Dedifferentiated amniotic fluid mesenchymal stem cell (primary cell): ENCODE measurements at regions not wholly inside any gene's neighbourhood (a gene's known extent, or its start where the extent isn't known, plus 50 kb on each side); places are given as distances from the start of the nearest gene placed in this dataset.
A peak's percentile ranks its signal among the peaks of the same experiment; 100 is the strongest.
"Not testable (repeated sequence)": the region's sequence is repeated elsewhere in the genome, so short reads cannot be mapped to it uniquely, and the experiment has no call there.

Experiments used
- DNase-seq: peaks from one replicate; pipeline ENCODE4 v3.0.0-alpha.2; 2016; ENCODE audit errors: extremely low spot score

DNA sequence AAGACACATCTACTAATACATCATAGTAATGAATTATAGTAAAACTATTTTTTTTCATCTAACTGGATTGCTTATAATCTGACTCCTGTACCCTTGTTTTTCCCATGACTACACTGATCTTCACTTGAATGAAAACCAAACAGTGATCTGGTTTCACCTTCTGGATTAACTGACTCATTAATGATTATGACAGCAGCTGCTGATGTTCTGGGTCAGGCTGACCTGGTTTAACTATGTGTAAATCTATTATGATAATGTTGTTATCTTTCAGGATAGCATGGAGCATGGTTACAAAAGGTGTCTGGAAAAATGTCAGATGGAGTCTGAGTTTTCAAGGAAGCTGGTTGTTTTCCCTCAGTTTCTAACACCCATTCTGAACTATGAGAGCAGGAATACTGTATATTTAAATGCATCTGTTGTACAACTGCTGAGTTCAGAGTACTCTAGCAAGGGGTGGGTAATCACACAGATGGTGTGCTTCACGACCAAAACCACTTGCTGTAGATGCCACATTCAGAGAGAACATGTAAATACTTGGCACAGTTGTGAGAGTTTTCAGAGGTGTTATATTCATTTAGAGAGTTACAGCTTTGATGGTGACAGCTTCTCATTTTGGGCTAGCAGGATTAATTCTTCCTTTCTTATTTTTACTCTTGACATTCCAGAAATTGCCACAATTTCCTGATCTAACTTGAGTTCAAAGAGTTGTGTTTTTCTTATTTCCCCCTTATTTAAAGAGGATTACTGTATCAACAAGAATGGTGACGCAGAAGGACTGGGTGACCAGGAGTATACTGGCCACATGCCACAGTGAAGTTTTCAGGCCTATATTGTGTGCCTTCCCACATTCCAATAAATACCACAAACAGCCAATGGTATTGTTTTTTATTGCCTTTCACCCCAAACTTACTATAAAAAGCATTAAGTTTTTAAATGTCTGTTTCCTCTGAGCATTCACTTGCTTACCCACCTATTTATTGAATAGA lies 249.7 kb upstream of the TET2 start:
- DNase-seq: no peak

DNA sequence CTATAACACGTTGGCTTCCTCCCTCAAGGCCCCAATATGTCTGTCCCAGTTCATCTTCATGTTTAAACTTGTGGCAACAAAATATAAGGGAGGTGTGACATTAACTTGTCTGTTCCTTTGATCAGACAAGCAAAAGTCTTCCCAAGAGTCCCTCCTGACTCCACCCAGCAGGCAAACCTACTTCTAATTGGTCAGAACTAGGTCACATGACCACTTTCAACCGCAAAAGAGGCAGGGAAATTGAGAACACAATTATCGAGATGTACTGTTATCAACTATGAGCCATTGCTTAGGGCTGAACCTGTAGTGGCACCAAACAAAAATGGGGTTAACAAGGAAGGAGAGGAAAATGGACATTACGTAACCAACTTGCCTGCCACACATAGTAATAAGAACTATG lies 246.8 kb upstream of the TET2 start:
- DNase-seq: no peak

DNA sequence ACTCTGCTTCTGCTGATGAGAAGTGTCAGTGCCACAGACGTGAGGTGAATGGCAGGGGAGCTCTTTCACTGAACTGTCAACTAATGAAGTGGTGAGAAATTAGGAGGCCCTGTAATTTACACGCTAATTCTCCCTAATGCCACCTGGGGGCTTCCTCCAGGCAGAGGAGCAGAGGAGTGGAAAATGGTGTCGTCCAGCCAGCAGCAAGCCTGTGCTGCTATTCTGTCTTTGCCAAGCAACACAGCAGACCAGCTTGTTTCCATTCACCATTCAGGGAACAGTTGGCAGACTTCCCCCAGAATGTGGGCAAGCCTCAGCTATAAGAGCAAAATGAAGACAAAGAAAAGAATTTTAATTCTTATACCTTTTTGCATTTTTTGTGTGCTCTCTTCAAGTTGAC lies 245.2 kb upstream of the TET2 start:
- no peak for DNase-seq

DNA sequence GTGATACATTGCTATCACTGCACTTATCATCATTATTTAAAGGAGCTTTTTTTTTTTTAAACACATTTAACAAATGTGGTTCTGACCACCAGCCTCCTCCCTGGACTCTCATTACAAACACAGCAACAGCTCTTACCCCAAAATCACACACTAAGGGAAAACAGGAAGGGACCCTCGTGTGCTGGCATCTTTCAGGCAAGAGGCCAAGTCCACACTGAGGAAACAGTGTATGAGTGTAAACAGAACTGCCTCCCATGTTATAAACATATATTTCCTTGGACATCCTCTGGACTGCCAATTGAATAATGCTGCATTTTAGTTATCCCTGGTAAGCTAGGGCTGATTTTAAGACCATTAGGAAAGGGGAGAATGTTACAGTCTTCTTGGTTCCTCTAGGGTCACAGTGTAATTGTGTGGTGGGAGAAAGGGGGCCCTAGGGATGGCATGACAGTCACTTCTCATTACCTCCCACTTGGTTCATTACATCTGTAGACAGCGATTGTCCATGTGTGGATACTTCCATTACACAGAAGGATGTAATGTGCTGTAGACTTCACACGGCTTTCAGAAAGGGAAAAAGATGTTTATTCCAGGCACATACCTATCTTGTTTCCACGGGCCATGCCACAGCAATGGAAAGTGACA lies 244.6 kb upstream of the TET2 start:
- no peak for DNase-seq

DNA sequence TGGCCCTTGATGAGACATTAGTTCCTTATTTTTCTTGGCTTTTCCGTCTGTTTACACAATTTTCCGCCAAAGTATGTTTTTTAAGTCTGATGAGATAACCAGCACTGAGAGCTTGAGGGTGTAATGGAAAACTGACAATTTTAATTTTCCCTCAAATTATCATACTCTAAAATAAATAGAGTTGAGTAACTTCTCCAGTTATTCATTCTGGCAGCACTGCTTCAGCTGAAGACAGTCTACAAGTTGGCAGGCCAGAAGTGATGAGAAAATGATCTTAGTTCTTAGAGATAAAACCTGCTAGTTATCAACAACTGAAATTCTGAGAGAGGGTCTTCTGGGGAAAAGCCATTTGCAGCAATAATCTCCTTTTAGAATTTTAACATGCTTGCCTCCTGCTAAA lies 241.6 kb upstream of the TET2 start:
- DNase-seq: no peak

DNA sequence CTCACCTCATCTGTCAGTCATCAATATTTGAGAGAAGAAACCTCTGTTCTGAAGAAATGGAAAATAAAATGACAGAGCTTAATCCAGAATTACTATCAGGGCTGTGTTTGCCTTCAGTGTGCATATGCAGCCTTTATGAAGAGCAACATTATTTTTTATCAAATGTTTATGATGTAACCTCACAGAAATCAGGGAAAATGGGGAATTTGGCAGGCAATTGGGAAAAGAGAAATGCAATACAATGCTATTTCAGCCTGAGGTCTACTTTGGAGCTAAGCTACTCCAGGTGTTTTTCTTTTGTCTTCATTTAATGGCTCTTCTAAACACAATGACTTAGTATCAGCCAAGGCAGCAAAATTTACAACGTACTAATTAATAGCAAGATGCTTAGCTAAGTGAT lies 241.1 kb upstream of the TET2 start:
- peak; percentile 75 for DNase-seq

DNA sequence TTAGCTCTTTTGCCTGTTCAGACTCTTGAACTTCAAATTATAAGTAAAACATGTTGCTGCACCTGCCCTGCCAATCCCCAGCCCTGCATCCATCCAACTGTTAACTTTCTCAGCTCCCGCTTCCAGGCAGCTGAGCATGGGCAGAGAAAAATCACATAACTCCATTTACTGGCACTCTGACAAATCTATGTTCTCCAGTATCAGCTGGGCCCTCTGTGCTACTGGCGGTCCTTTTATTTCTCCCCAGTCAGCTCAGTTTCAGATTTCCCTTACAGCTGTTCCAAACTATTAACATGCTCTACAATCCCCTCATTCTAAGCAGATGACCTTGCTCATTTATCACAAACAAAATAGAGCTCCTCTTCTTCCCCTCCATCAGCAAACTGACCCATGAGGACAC lies 240.4 kb upstream of the TET2 start:
- DNase-seq: peak; percentile 15

DNA sequence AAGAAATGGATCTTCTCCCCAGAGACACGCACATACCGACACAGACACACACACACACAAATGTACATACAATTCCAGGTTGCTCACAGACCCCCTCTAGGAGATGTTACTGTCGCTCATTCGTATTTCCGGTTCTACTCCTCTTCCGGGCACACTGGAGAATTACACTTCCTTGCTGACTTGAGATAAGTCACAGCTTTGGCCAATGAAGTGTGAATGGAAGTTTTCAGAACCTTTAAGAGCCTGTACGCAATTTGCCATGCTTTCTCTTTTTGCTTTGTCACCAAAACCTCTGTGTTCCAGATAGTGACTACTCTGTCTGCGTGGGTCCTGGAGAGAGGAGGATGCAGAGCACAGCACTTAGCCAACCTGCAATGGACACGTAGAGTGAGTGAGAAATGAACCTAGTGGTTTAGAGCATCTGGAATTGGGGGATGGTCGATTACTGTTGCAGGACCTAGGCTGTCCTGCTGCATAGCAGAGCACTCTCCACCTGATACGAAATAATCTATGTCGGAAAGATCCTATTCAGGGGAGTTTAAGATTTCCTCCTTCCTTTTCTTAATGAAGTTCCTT lies 239.5 kb upstream of the TET2 start:
- DNase-seq: no peak

DNA sequence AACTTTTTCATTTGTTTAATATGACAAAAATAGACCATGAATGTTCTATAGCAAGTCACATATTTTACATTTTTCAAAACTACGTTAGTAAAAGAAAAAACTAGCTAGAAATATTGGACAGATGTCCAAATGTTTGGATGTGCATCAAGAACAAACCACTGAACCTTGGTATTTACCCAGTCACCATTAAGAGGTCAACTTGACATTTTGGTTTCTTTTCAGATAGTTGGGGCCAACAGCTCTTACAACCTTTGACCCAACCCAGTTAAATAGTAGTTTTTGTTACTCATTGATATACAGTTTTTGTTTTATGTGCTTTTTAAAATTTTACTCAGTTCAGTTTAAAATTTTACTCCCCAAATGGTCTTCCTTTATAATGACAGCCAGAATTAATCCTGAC lies 238.7 kb upstream of the TET2 start:
- DNase-seq: no peak

DNA sequence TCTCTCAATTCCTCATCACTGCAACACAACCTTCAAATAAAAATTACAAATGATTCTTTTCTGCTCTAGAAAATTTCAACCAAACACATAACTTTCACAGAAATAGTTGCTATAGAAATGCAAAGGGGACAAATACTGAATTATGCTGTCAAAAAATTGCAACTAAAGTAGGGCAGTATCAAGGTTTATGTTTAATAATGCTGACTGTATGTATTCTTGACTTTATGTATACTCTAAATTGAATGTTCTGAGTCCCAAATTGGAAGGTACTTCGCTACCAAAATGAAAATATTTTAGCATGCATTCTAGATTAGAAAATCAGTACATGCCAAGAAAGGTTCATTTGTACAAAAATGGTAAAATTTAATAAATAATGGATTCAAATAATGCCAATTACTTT lies 237.3 kb upstream of the TET2 start:
- DNase-seq: no peak

DNA sequence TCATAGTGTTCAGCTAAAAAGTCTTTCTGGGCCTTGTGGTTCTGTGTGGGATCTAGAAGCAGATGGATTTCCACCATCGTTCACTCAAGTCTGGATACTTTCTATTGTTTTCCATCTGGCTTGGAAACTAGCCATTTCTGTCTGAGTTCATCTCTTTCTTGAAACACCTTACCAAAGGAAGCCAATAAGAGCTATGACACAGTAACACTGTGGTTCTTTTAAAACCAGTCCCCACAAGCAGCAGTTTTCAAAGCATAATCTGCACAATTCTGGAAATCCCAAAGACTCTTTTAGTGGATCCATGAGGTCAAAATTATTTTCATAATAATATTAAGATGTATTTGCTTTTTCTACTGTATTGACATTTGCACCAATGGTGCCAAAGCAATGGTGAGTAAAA lies 234.2 kb upstream of the TET2 start:
- no peak for DNase-seq

DNA sequence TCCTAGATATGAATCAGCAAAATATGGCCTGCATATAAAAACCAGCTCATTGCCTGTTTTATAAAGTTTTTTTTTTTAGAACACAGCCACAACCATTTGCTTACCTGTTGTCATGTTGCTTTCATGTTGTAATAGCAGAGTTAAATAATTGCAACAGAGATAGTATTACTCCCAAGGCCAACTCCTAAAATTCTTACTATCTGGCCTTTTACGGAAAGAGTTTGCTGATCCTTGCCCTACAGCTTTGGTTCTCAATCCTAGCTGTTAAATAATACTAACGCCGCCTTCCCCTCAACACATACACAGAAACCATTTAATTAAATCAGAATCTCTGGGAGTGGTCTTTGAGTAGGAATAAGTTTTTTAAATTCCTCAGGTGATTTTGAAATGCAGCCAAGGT lies 231.3 kb upstream of the TET2 start:
- DNase-seq: no peak

DNA sequence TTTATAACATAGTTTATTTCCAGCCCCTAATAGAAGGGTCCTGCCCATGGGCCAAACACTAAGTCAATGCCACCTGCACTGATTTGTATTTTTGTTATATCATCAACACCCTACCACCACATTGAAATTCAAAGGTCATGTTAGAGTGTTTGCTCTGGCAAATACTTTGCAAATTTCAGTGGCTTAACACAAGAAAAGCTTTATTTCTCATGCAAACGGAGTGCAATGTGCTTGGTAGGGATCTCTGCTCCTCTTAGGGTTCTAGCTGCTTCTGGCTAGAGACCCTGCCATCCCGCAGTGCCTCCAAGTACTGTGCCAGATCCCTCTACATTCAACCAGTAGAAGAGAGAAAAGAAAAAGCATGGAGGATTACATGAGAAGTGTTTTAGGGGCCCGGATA lies 230.8 kb upstream of the TET2 start:
- DNase-seq: no peak

DNA sequence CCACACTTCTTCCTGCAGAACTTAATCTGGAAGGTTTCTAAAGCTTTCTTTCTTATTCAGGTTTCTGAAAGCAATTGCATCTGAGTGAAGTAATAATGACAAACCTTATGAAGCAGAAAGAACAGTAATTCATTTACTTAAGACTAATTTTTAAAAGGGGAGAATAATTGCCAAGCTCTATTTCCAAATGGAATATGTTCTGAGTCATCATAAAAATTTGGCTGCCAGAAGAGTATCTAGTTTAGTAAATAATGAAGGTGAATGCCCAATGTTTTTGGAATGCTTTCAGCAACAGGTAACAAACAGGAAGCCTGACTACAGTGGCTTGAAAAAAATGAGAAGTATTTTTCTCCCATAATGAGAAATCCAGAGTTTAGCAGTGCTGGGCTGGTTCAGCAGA lies 227.3 kb upstream of the TET2 start:
- no peak for DNase-seq

DNA sequence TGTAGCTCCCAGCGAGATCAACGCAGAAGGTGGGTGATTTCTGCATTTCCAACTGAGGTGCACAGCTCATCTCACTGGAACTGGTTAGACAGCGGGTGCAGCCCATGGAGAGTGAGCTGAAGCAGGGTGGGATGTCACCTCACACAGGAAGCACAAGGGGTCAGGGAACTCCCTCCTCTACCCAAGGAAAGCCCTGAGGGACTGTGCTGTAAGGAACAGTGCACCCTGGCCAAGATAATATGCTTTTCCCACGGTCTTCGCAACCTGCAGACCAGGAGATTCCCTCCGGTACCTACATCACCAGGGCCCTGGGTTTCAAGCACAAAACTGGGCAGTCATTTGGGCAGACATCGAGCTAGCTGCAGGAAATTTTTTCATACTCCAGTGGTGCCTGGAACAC lies 216.4 kb upstream of the TET2 start:
- DNase-seq: no peak

DNA sequence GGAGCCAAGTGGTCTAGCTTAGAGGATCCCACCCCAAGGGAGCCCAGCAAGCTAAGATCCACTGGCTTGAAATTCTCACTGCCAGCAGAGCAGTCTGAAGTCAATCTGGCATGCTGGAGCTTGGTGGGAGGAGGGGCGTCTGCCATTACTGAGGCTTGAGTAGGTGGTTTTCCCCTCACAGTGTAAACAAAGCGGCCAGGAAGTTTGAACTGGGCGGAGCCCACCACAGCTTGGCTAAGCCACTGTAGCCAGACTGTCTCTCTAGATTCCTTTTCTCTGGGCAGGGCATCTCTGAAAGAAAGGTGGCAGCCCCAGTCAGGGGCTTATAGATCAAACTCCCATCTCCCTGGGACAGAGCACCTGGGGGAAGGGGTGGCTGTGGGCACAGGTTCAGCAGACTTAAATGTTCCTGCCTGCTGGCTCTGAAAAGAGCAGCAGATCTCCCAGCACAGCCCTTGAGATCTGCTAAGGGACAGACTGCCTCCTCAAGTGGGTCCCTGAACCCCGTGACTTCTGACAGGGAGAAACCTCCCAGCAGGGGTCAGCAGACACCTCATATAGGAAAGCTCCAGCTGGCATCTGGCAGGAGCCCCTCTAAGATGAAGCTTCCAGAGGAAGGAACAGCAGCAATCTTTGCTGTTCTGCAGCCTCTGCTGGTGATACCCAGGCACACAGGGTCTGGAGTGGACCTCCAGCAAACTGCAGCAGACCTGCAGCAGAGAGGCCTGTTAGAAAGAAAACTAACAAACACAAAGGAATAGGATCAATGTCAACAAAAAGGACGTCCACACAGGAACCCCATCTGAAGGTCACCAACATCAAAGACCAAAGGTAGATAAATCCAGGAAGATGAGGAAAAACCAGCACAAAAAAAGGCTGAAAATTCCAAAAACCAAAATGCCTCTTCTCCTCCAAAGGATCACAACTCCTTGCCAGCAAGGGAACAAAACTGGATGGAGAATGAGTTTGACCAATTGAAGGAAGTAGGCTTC lies 215.6 kb upstream of the TET2 start:
- DNase-seq: not testable (repeated sequence)

DNA sequence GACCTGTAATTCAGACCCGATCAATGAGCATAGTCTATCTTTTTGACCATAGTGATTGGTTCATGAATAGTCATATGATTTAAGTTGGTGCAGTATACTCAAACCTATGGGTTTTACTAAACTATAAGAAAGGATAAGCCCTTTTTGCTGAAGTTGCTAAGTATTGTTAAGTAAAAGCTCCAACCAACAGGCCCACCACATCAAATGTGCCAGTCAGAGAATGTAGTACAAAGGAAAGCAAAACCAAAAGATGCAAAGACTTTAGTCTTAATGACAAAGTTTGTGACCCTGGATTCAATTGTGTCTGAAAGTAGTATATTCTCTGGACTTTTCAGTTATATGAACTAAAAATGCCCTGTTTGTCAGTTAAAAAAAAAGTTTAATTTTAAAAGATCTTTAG lies 208.1 kb upstream of the TET2 start:
- DNase-seq: no peak

DNA sequence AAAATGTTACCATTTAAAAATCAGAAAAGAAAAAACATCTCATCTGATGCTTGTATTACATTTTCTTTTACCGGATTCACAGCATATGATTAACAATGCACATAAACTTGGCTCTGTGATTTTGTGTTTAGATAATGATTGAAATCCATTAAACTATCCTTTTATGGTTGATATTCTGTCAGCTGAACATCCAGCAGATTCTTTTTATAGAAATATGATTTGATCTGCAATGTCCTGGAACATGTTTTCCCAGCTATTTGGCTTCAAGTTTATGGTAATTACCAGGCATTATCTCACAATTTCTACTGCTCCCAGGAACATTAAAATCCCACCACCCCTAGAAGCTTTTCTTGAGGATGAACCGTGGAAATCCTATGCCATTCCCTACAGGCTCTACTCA lies 205.7 kb upstream of the TET2 start:
- DNase-seq: no peak

DNA sequence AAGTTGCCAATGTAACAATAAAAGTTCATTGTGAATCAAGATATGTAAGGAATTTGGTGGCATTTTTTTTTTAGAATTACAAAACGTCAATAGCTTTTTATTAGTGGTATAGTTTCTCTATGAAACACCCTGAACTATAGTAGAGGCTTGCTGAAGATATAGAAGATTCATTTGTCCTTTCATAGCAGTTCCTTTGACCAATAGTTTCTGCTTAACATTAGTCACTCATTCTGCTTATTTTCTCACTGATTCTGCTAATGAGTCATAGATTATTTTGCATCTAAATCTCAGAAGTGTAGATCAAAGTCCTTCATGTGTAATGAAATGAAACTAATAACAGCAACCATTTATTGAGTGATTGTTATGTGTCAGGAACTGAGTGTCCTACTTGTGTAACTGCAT lies 205.0 kb upstream of the TET2 start:
- DNase-seq: no peak

DNA sequence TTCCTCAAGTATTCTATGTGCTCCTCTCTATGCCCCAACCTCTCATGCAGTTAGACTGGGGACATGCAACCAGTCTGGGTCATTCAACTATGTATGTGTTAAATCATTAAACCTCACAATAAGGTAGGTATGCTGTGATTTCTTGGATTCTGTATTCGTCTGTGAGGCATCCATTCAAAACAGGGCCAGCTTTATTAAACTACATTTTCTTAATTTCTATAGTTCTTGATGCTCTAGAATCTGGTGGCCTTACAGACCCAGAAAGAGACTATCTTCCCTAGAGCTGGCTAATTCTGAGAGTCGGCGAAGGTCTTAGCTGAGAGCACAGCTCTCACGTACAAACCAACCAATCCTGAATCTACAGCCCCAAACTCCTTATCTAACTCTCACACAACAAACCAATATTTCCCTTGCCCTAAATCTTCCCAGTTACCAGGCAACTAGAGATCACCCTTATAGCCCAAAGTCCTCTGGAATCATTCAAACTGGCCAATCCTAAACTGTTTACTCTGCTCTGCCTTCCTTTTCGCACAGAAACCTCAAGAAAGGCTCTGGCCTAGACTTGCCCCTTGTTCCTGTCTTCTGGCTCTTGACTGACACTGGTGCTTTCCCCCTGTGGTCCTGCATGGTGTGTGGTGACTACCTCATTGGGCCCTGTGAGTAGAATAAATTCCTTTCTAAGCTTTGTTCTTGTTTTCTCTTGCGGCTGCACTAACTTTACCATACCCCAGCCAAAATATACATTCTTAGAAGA lies 203.5 kb upstream of the TET2 start:
- no peak for DNase-seq

DNA sequence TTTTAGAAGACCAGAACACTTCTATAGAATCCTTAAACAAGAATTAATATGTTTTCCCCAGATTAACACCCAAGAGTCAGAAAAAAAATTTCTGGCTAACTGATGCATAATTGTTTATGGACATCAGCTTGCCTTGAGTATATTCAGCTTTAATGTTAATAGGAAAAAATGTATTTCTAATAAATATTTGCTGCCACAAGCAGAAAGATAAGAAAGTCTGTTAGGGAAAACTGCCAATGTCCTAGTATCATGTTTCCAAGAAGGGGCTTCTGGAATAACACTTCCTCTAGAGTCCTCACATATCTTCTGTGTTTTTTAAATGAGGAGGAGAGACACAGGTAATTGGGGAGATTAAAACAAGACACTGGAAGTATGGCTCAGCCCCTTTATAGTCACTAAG lies 202.1 kb upstream of the TET2 start:
- DNase-seq: no peak
